GM12878 (cell line): ENCODE measurements at regions not wholly inside any gene's neighbourhood (a gene's known extent, or its start where the extent isn't known, plus 50 kb on each side); places are given as distances from the start of the nearest gene placed in this dataset.

Experiments used
- ATF3 ChIP-seq: IDR thresholded peaks from 2 replicates; pipeline ENCODE4 v1.6.1; 2011; ENCODE audit warnings: low read depth, mild to moderate bottlenecking, low read length, moderate library complexity, borderline replicate concordance; ENCODE audit errors: extremely low read depth
- CTCF ChIP-seq, 3 experiments: IDR thresholded peaks in 2 of 3; conservative IDR thresholded peaks in 1 of 3; 2 replicates each; pipeline ENCODE4 v1.5.1; 2011; ENCODE audit warnings: low read depth in 3 of 3, low read length in 3 of 3, mild to moderate bottlenecking in 3 of 3, control low read depth in 2 of 3, moderate library complexity in 2 of 3, inconsistent platforms in 1 of 3, mixed read lengths in 1 of 3; ENCODE audit not compliant: control insufficient read depth in 2 of 3, insufficient read depth in 1 of 3; ENCODE audit errors: extremely low read depth in 1 of 3
- JUND ChIP-seq: IDR thresholded peaks from 2 replicates; pipeline ENCODE4 v1.6.1; 2012; ENCODE audit warnings: low read depth, mild to moderate bottlenecking, low read length, improper control_type of control experiment, moderate library complexity
- MAX ChIP-seq: IDR thresholded peaks from 2 replicates; pipeline ENCODE4 v1.6.1; 2012; ENCODE audit warnings: low read depth, low read length, improper control_type of control experiment
- MEF2A ChIP-seq: IDR thresholded peaks from 2 replicates; pipeline ENCODE4 v1.6.1; 2011; ENCODE audit warnings: low read depth, mild to moderate bottlenecking, low read length, moderate library complexity; ENCODE audit not compliant: insufficient read depth
- NFIC ChIP-seq: IDR thresholded peaks from 2 replicates; pipeline ENCODE4 v1.6.1; 2012; ENCODE audit warnings: low read depth, mild to moderate bottlenecking, inconsistent platforms, low read length, moderate library complexity
- POLR2A ChIP-seq: IDR thresholded peaks from 2 replicates; pipeline ENCODE4 v1.6.1; 2011; ENCODE audit warnings: low read depth, mild to moderate bottlenecking, low read length
- RAD21 ChIP-seq: IDR thresholded peaks from 2 replicates; pipeline ENCODE4 v1.6.1; 2011; ENCODE audit warnings: mild to moderate bottlenecking, low read depth, low read length, moderate library complexity; ENCODE audit not compliant: insufficient read depth
- RELA ChIP-seq: fragments of 450-650 bp; IDR thresholded peaks from 2 replicates; pipeline ENCODE4 v1.8.0; 2014; ENCODE audit warnings: borderline replicate concordance; ENCODE audit not compliant: partially characterized antibody
- SIN3A ChIP-seq: IDR thresholded peaks from 2 replicates; pipeline ENCODE4 v1.6.1; 2012; ENCODE audit warnings: low read depth, low read length, improper control_type of control experiment
- USF2 ChIP-seq: IDR thresholded peaks from 2 replicates; pipeline ENCODE4 v1.6.1; 2011; ENCODE audit warnings: low read depth, low read length, improper control_type of control experiment, borderline replicate concordance
- YY1 ChIP-seq: IDR thresholded peaks from 2 replicates; pipeline ENCODE4 v1.6.1; 2011; ENCODE audit warnings: low read depth, mild to moderate bottlenecking, low read length
- ZBTB33 ChIP-seq: fragments of 450-650 bp; IDR thresholded peaks from 2 replicates; pipeline ENCODE4 v1.6.1; 2017; ENCODE audit warnings: mild to moderate bottlenecking
- ZNF687 ChIP-seq: fragments of 450-650 bp; IDR thresholded peaks from 2 replicates; pipeline ENCODE4 v1.6.1; 2017; ENCODE audit warnings: mild to moderate bottlenecking, moderate library complexity

- TF ChIP-seq CTCF (IDR thresholded peaks at IDR 0.05 in 2 of 3, conservative IDR thresholded peaks at IDR 0.05 in 1 of 3; ENCODE audit: control insufficient read depth in 2 of 3, extremely low read depth in 1 of 3, insufficient read depth in 1 of 3, low read depth in 3 of 3, low read length in 3 of 3) (no peak), NFIC (no peak), USF2 (no peak), POLR2A (no peak), RAD21 (no peak), ZNF687 (no peak), YY1 (no peak), MEF2A (no peak), JUND (no peak), RELA (no peak), ZBTB33 (no peak), MAX (no peak), ATF3 (no peak), SIN3A (no peak)
These were observed 273.9 kb downstream of the RAB38 start for GRCh38 chr11:87901341-87901740.
